Nephron (organoid): ENCODE measurements at regions not wholly inside any gene's neighbourhood (a gene's known extent, or its start where the extent isn't known, plus 50 kb on each side); places are given as distances from the start of the nearest gene placed in this dataset.

Experiments
- H3K27ac Mint-ChIP-seq, 3 experiments: 2 replicates each; pipeline ENCODE4 v1.8.0; 2020; ENCODE audit warnings: mixed read lengths in 3 of 3, mild to moderate bottlenecking in 2 of 3, moderate library complexity in 1 of 3
- H3K27me3 Mint-ChIP-seq: 2 replicates; pipeline ENCODE4 v1.8.0; 2021; ENCODE audit warnings: low read depth, mild to moderate bottlenecking, moderate library complexity, mixed read lengths
- H3K36me3 Mint-ChIP-seq: 2 replicates; pipeline ENCODE4 v1.8.0; 2020; ENCODE audit warnings: low read depth, mixed read lengths
- H3K4me1 Mint-ChIP-seq: 2 replicates; pipeline ENCODE4 v1.8.0; 2020; ENCODE audit warnings: mixed read lengths
- H3K4me3 Mint-ChIP-seq, 3 experiments: 2 replicates each; pipeline ENCODE4 v1.8.0; 2020; ENCODE audit warnings: mild to moderate bottlenecking in 3 of 3, mixed read lengths in 3 of 3, moderate library complexity in 2 of 3
- H3K9me3 Mint-ChIP-seq: 2 replicates; pipeline ENCODE4 v1.8.0; 2020; ENCODE audit warnings: mixed read lengths
- CTCF ChIP-seq, 3 experiments: fragments of 200-600 bp; sonication (generic); IDR thresholded peaks; one replicate each; pipeline ENCODE4 v1.5.0; 2021; ENCODE audit warnings: antibody characterized with exemption in 3 of 3; ENCODE audit not compliant: unreplicated experiment in 3 of 3

GRCh38 chr2:67243919-67244318 is 153.2 kb upstream of the ETAA1 start:
- no peak for TF ChIP-seq CTCF (IDR thresholded peaks at IDR 0.05; ENCODE audit: unreplicated experiment in 3 of 3)
- H3K9me3 Mint-ChIP-seq = peaks cover 2% of the 10 kb centered on the region
- no peak overlapping the region for H3K27ac Mint-ChIP-seq
- no peaks in the 10 kb centered on the region for H3K27me3 Mint-ChIP-seq
- H3K36me3 Mint-ChIP-seq = no peaks in the 10 kb centered on the region
- peaks cover 5% of the 10 kb centered on the region for H3K4me1 Mint-ChIP-seq
- H3K4me3 Mint-ChIP-seq = no peak overlapping the region

GRCh38 chr2:67246791-67247190 is 150.3 kb upstream of the ETAA1 start:
- no peaks in the 10 kb centered on the region for H3K36me3 Mint-ChIP-seq
- peaks cover 2% of the 10 kb centered on the region for H3K9me3 Mint-ChIP-seq
- no peaks in the 10 kb centered on the region for H3K27me3 Mint-ChIP-seq
- H3K4me3 Mint-ChIP-seq = no peak overlapping the region
- H3K27ac Mint-ChIP-seq = no peak overlapping the region
- no peak for TF ChIP-seq CTCF (IDR thresholded peaks at IDR 0.05; ENCODE audit: unreplicated experiment in 3 of 3)
- peaks cover 5% of the 10 kb centered on the region for H3K4me1 Mint-ChIP-seq

GRCh38 chr2:67251741-67252140 is 145.4 kb upstream of the ETAA1 start:
- TF ChIP-seq CTCF (IDR thresholded peaks at IDR 0.05; ENCODE audit: unreplicated experiment in 3 of 3) = no peak
- H3K4me3 Mint-ChIP-seq = no peak overlapping the region
- H3K27ac Mint-ChIP-seq = no peak overlapping the region
- no peaks in the 10 kb centered on the region for H3K4me1 Mint-ChIP-seq
- H3K9me3 Mint-ChIP-seq = no peaks in the 10 kb centered on the region
- no peaks in the 10 kb centered on the region for H3K36me3 Mint-ChIP-seq
- no peaks in the 10 kb centered on the region for H3K27me3 Mint-ChIP-seq

- no peak overlapping the region for H3K4me3 Mint-ChIP-seq
- no peaks in the 10 kb centered on the region for H3K27me3 Mint-ChIP-seq
- no peak for TF ChIP-seq CTCF (IDR thresholded peaks at IDR 0.05; ENCODE audit: unreplicated experiment in 3 of 3)
- no peaks in the 10 kb centered on the region for H3K36me3 Mint-ChIP-seq
- H3K27ac Mint-ChIP-seq = no peak overlapping the region
- H3K4me1 Mint-ChIP-seq = peaks cover 6% of the 10 kb centered on the region
- H3K9me3 Mint-ChIP-seq = no peaks in the 10 kb centered on the region
These were observed 141.1 kb upstream of the ETAA1 start for GRCh38 chr2:67255933-67256615.

GRCh38 chr2:67256892-67257291 is 140.2 kb upstream of the ETAA1 start:
- peaks cover 6% of the 10 kb centered on the region for H3K4me1 Mint-ChIP-seq
- TF ChIP-seq CTCF (IDR thresholded peaks at IDR 0.05; ENCODE audit: unreplicated experiment in 3 of 3) = no peak

GRCh38 chr2:67258122-67258521 is 139.0 kb upstream of the ETAA1 start:
- H3K27me3 Mint-ChIP-seq = no peaks in the 10 kb centered on the region

More at GRCh38 chr2:67256892-67257291, 140.2 kb upstream of the ETAA1 start:
- Mint-ChIP-seq H3K4me3 (no peak overlapping the region), H3K27me3 (no peaks in the 10 kb centered on the region), H3K36me3 (no peaks in the 10 kb centered on the region), H3K27ac (no peak overlapping the region), H3K9me3 (no peaks in the 10 kb centered on the region)

More at GRCh38 chr2:67258122-67258521, 139.0 kb upstream of the ETAA1 start:
- no peaks in the 10 kb centered on the region for H3K36me3 Mint-ChIP-seq
- H3K9me3 Mint-ChIP-seq = no peaks in the 10 kb centered on the region
- no peak overlapping the region for H3K27ac Mint-ChIP-seq
- H3K4me3 Mint-ChIP-seq = no peak overlapping the region
- H3K4me1 Mint-ChIP-seq = peaks cover 6% of the 10 kb centered on the region
- TF ChIP-seq CTCF (IDR thresholded peaks at IDR 0.05; ENCODE audit: unreplicated experiment in 3 of 3) = no peak
